ENCODE measurements at regions not wholly inside any gene's neighbourhood (a gene's known extent, or its start where the extent isn't known, plus 50 kb on each side); places are given as distances from the start of the nearest gene placed in this dataset.

- Histone ChIP-seq H3K4me1 (peaks cover 0 to 41% (median 3%) of the 10 kb centered on the region in 4 donors), H3K4me3 (no peak overlapping the region), H3K27ac (peak overlapping the region; percentile 16 to 76 (median 45)), H3K27me3 (no peaks in the 10 kb centered on the region), H3K9me3 (no peaks in the 10 kb centered on the region), H3K36me3 (no peaks in the 10 kb centered on the region)
- DNase-seq (ENCODE audit: low spot score in 2 of 2) = peak in 1 of 2 donors; percentile 10
- no peak for TF ChIP-seq EP300 (IDR thresholded peaks at IDR 0.05)
- TF ChIP-seq CTCF (IDR thresholded peaks at IDR 0.05) = no peak
- no peak for TF ChIP-seq POLR2A (IDR thresholded peaks at IDR 0.05)
- 49% methylated on average over 20 of the region's 20 CpGs for WGBS, 2 donors
Measured at GRCh38 chr11:69380451-69380901, 86.5 kb downstream of the MYEOV start.

- Histone ChIP-seq H3K4me3 (no peak overlapping the region), H3K27ac (peak overlapping the region; percentile 16 to 76 (median 45)), H3K27me3 (no peaks in the 10 kb centered on the region), H3K4me1 (peaks cover 0 to 36% (median 3%) of the 10 kb centered on the region in 4 donors), H3K9me3 (no peaks in the 10 kb centered on the region), H3K36me3 (no peaks in the 10 kb centered on the region)
- 50 to 51% methylated on average over 1 to 5 of the region's 10 CpGs for WGBS, 2 donors
- peak in 1 of 2 donors; percentile 11 for DNase-seq (ENCODE audit: low spot score in 2 of 2)
- TF ChIP-seq POLR2A (IDR thresholded peaks at IDR 0.05) (no peak), EP300 (IDR thresholded peaks at IDR 0.05) (peak in 1 of 2 donors; percentile 13)
Measured at GRCh38 chr11:69380921-69381581, 87.1 kb downstream of the MYEOV start.

- Histone ChIP-seq H3K36me3 (no peaks in the 10 kb centered on the region), H3K27ac (peak overlapping the region in 2 of 4 donors; percentile 39 to 76), H3K9me3 (no peaks in the 10 kb centered on the region), H3K4me1 (peaks cover 0 to 29% (median 3%) of the 10 kb centered on the region in 4 donors), H3K27me3 (no peaks in the 10 kb centered on the region), H3K4me3 (no peak overlapping the region)
- 87 to 89% methylated on average over 15 to 17 of the region's 17 CpGs for WGBS, 2 donors
- no peak for DNase-seq (ENCODE audit: low spot score in 2 of 2)
- TF ChIP-seq POLR2A (IDR thresholded peaks at IDR 0.05) = no peak
- TF ChIP-seq EP300 (IDR thresholded peaks at IDR 0.05) = no peak
Measured at GRCh38 chr11:69381681-69382130, 87.8 kb downstream of the MYEOV start.

- Histone ChIP-seq H3K4me1 (peaks cover 0 to 22% (median 3%) of the 10 kb centered on the region in 4 donors), H3K4me3 (no peak overlapping the region), H3K36me3 (no peaks in the 10 kb centered on the region), H3K9me3 (peaks cover 0 to 2% (median 0%) of the 10 kb centered on the region in 4 donors), H3K27me3 (no peaks in the 10 kb centered on the region), H3K27ac (peak overlapping the region in 2 of 4 donors; percentile 10 to 76)
- TF ChIP-seq CTCF (IDR thresholded peaks at IDR 0.05) (no peak), EP300 (IDR thresholded peaks at IDR 0.05) (no peak), POLR2A (IDR thresholded peaks at IDR 0.05) (no peak)
- DNase-seq (ENCODE audit: low spot score in 2 of 2) = peak in 1 of 2 donors; percentile 15
- WGBS, 2 donors = 82 to 84% methylated on average over 26 of the region's 27 CpGs
Measured at GRCh38 chr11:69382131-69383128, 88.5 kb downstream of the MYEOV start.

GRCh38 chr11:69383372-69384250 lies 89.7 kb downstream of the MYEOV start:
- Histone ChIP-seq H3K36me3 (no peaks in the 10 kb centered on the region), H3K4me3 (no peak overlapping the region), H3K9me3 (peaks cover 0 to 13% (median 0%) of the 10 kb centered on the region in 4 donors), H3K27me3 (no peaks in the 10 kb centered on the region), H3K4me1 (peaks cover 0 to 19% (median 3%) of the 10 kb centered on the region in 4 donors), H3K27ac (no peak overlapping the region)
- TF ChIP-seq CTCF (IDR thresholded peaks at IDR 0.05) (no peak), POLR2A (IDR thresholded peaks at IDR 0.05) (no peak), EP300 (IDR thresholded peaks at IDR 0.05) (no peak)
- peak in 1 of 2 donors; percentile 8 for DNase-seq (ENCODE audit: low spot score in 2 of 2)
- WGBS, 2 donors = 90% methylated on average over 13 of the region's 13 CpGs
